ENCODE measurements at regions not wholly inside any gene's neighbourhood (a gene's known extent, or its start where the extent isn't known, plus 50 kb on each side); places are given as distances from the start of the nearest gene placed in this dataset.
"Not testable (repeated sequence)": the region's sequence is repeated elsewhere in the genome, so short reads cannot be mapped to it uniquely, and the experiment has no call there.

GRCh38 chr21:9771466-9772347, 749.7 kb upstream of the TPTE start:
- CTCF ChIA-PET: interaction anchor here (0.6 kb wide), 1 partner anchor 54 kb away, joined by 3 read pairs; no protein-coding TSS in a partner anchor
- not testable (repeated sequence) for H3K9me3 ChIP-seq (ENCODE audit: control insufficient read depth, insufficient read depth, low read depth, low read length)

DNA sequence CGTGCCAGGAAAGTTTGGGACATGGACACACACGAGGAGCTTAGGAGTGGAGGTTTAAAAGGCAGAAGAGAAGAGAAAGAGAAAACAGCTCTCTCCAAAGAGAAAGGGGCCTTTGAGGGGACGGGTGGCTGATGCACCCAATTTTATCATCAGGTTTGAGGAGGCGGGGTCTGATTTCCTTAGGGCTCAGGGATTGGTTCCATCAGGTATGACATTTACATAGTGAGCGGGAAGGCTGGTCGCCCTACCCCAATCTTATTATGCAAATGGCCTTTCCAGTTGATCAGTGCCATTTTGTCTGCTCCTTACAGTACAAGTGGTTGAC, 749.1 kb upstream of the TPTE start:
- ChIA-PET POLR2A (no interaction called here), CTCF (no interaction called here)
- H3K9me3 ChIP-seq (ENCODE audit: control insufficient read depth, insufficient read depth, low read depth, low read length): no peaks in the 10 kb centered on the region
- H3K27ac ChIP-seq (ENCODE audit: extremely low read depth, low read depth, low read length): no peak overlapping the region
- H3K4me3 ChIP-seq (ENCODE audit: low read depth, low read length): no peak overlapping the region
- no peaks in the 10 kb centered on the region for H3K36me3 ChIP-seq (ENCODE audit: control insufficient read depth in 2 of 2, insufficient read depth in 1 of 2, low read length in 2 of 2)
- H3K4me1 ChIP-seq (ENCODE audit: control insufficient read depth, insufficient read depth, low read length): no peaks in the 10 kb centered on the region
- TF ChIP-seq ZNF776 (tag by site-specific recombination; IDR thresholded peaks at IDR 0.05; ENCODE audit: borderline replicate concordance): no peak
- TF ChIP-seq, protein P1, sequence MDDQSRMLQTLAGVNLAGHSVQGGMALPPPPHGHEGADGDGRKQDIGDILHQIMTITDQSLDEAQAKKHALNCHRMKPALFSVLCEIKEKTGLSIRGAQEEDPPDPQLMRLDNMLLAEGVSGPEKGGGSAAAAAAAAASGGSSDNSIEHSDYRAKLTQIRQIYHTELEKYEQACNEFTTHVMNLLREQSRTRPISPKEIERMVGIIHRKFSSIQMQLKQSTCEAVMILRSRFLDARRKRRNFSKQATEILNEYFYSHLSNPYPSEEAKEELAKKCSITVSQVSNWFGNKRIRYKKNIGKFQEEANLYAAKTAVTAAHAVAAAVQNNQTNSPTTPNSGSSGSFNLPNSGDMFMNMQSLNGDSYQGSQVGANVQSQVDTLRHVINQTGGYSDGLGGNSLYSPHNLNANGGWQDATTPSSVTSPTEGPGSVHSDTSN (CRISPR knock-in tag; IDR thresholded peaks at IDR 0.05): no peak
- no peak for TF ChIP-seq OVOL3 (tag by site-specific recombination; IDR thresholded peaks at IDR 0.05)

More at GRCh38 chr21:9771466-9772347, 749.7 kb upstream of the TPTE start:
- H3K4me1 ChIP-seq (ENCODE audit: control insufficient read depth, insufficient read depth, low read length); H3K36me3 ChIP-seq (ENCODE audit: control insufficient read depth in 2 of 2, insufficient read depth in 1 of 2, low read length in 2 of 2); H3K27ac ChIP-seq (ENCODE audit: extremely low read depth, low read depth, low read length); H3K4me3 ChIP-seq (ENCODE audit: low read depth, low read length); POLR2A ChIA-PET: not testable (repeated sequence)

DNA sequence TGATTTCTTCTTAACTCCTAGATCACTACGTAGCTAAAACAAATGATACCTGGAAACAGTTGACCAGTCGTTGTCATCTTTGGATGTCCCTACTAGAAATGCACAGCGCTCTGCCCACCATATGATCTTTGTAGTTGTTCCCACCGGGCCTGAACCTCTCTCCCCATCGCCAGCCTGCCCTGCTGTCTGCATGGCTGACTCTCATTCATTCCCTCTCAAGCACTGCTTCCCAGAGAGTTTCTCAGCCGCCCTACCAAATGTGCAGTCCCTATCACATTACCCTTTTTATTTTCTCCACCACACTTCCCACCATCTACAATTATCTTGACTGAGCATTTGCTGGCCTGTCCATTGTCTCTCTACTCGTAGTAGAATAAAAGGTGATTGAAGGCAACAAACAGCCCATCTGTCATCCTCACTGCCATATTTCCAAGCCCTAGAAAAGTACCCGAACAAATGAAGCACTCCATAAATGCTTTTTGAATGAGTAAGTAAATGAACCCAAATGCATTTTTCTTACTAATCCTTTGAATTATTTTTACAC, 748.4 kb upstream of the TPTE start:
- POLR2A ChIA-PET; H3K9me3 ChIP-seq (ENCODE audit: control insufficient read depth, insufficient read depth, low read depth, low read length): not testable (repeated sequence)

GRCh38 chr21:9774347-9774746, 747.0 kb upstream of the TPTE start:
- no peak overlapping the region for H3K27ac ChIP-seq (ENCODE audit: extremely low read depth, low read depth, low read length)
- ChIA-PET CTCF (no interaction called here), POLR2A (no interaction called here)
- no peaks in the 10 kb centered on the region for H3K36me3 ChIP-seq (ENCODE audit: control insufficient read depth in 2 of 2, insufficient read depth in 1 of 2, low read length in 2 of 2)
- TF ChIP-seq ZNF311 (tag by site-specific recombination; IDR thresholded peaks at IDR 0.05; ENCODE audit: borderline replicate concordance): no peak
- no peak for TF ChIP-seq ZNF146 (tag by site-specific recombination; IDR thresholded peaks at IDR 0.05)
- no peak overlapping the region for H3K4me3 ChIP-seq (ENCODE audit: low read depth, low read length)
- H3K9me3 ChIP-seq (ENCODE audit: control insufficient read depth, insufficient read depth, low read depth, low read length): no peaks in the 10 kb centered on the region
- no peaks in the 10 kb centered on the region for H3K4me1 ChIP-seq (ENCODE audit: control insufficient read depth, insufficient read depth, low read length)

More for the DNA sequence above, 748.4 kb upstream of the TPTE start:
- H3K4me1 ChIP-seq (ENCODE audit: control insufficient read depth, insufficient read depth, low read length); H3K36me3 ChIP-seq (ENCODE audit: control insufficient read depth in 2 of 2, insufficient read depth in 1 of 2, low read length in 2 of 2); H3K4me3 ChIP-seq (ENCODE audit: low read depth, low read length); CTCF ChIA-PET; H3K27ac ChIP-seq (ENCODE audit: extremely low read depth, low read depth, low read length): not testable (repeated sequence)

DNA sequence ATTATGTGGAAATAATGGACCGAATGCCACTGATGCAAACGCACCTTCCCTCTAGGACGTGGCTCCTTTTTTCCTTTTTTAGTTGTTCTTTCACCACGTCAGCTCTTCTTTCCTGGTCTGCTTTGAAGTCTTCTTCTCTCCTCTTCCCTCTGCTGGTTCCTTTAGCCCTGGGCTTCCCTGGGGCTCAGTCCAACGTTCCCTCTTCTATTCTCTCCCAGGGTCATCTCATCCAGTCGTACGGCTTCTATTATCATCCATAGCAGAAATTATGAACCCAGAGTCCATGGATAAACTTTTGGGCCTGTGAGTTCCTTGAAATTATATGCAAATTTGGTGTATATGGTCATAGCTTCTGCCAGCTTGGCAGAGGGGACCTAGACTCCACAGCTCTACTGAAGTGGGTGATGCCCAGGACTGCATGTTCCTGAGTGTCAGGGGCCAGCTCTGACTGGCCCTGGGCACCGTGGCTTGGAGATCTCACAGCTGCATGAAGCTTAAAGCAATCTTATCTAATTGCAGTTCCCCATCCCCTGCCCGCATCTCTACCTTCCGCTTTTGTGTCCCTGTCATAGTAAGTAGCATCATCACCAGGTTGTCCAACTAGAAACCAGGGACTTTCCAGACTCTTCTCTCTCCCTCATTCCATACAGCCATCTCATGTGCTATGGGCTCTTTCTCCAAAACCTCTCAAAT, 746.3 kb upstream of the TPTE start:
- H3K27ac ChIP-seq (ENCODE audit: extremely low read depth, low read depth, low read length); H3K4me1 ChIP-seq (ENCODE audit: control insufficient read depth, insufficient read depth, low read length); H3K4me3 ChIP-seq (ENCODE audit: low read depth, low read length); H3K36me3 ChIP-seq (ENCODE audit: control insufficient read depth in 2 of 2, insufficient read depth in 1 of 2, low read length in 2 of 2); H3K9me3 ChIP-seq (ENCODE audit: control insufficient read depth, insufficient read depth, low read depth, low read length); POLR2A ChIA-PET; CTCF ChIA-PET: not testable (repeated sequence)

DNA sequence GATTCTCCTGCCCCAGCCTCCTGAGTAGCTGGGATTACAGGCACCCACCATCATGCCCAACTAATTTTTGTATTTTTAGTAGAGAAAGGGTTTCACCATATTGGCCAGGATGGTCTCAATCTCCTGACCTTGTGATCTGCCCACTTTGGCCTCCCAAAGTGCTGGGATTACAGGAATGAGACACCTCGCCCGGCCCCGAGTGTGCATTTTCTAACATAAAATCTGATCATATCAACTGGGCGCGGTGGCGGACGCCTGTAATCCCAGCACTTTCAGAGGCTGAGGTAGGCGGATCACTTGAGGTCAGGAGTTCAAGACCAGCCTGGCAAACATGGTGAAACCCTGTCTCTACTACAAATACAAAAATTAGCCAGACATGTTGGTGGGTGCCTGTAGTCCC, 745.5 kb upstream of the TPTE start:
- H3K9me3 ChIP-seq (ENCODE audit: control insufficient read depth, insufficient read depth, low read depth, low read length); H3K4me1 ChIP-seq (ENCODE audit: control insufficient read depth, insufficient read depth, low read length); CTCF ChIA-PET; H3K36me3 ChIP-seq (ENCODE audit: control insufficient read depth in 2 of 2, insufficient read depth in 1 of 2, low read length in 2 of 2); H3K4me3 ChIP-seq (ENCODE audit: low read depth, low read length); H3K27ac ChIP-seq (ENCODE audit: extremely low read depth, low read depth, low read length); POLR2A ChIA-PET: not testable (repeated sequence)

- H3K9me3 ChIP-seq (ENCODE audit: control insufficient read depth, insufficient read depth, low read depth, low read length); H3K4me3 ChIP-seq (ENCODE audit: low read depth, low read length); CTCF ChIA-PET; POLR2A ChIA-PET; H3K4me1 ChIP-seq (ENCODE audit: control insufficient read depth, insufficient read depth, low read length); H3K36me3 ChIP-seq (ENCODE audit: control insufficient read depth in 2 of 2, insufficient read depth in 1 of 2, low read length in 2 of 2); H3K27ac ChIP-seq (ENCODE audit: extremely low read depth, low read depth, low read length): not testable (repeated sequence)
Measured at GRCh38 chr21:9776286-9777020, 744.9 kb upstream of the TPTE start.

GRCh38 chr21:9778541-9778940, 742.8 kb upstream of the TPTE start:
- CTCF ChIA-PET; H3K36me3 ChIP-seq (ENCODE audit: control insufficient read depth in 2 of 2, insufficient read depth in 1 of 2, low read length in 2 of 2): not testable (repeated sequence)

More at GRCh38 chr21:9778541-9778940, 742.8 kb upstream of the TPTE start:
- H3K4me1 ChIP-seq (ENCODE audit: control insufficient read depth, insufficient read depth, low read length); H3K27ac ChIP-seq (ENCODE audit: extremely low read depth, low read depth, low read length); POLR2A ChIA-PET; H3K4me3 ChIP-seq (ENCODE audit: low read depth, low read length); H3K9me3 ChIP-seq (ENCODE audit: control insufficient read depth, insufficient read depth, low read depth, low read length): not testable (repeated sequence)
